GM19023 (cell line): ENCODE measurements at regions not wholly inside any gene's neighbourhood (a gene's known extent, or its start where the extent isn't known, plus 50 kb on each side); places are given as distances from the start of the nearest gene placed in this dataset.
"Not testable (repeated sequence)": the region's sequence is repeated elsewhere in the genome, so short reads cannot be mapped to it uniquely, and the experiment has no call there.

Source experiments
- ATAC-seq: cut with Tn5 transposase; IDR thresholded peaks from one replicate; pipeline ENCODE4 v1.9.1; 2021; ENCODE audit warnings: mild to moderate bottlenecking, moderate library complexity; ENCODE audit not compliant: unreplicated experiment

DNA sequence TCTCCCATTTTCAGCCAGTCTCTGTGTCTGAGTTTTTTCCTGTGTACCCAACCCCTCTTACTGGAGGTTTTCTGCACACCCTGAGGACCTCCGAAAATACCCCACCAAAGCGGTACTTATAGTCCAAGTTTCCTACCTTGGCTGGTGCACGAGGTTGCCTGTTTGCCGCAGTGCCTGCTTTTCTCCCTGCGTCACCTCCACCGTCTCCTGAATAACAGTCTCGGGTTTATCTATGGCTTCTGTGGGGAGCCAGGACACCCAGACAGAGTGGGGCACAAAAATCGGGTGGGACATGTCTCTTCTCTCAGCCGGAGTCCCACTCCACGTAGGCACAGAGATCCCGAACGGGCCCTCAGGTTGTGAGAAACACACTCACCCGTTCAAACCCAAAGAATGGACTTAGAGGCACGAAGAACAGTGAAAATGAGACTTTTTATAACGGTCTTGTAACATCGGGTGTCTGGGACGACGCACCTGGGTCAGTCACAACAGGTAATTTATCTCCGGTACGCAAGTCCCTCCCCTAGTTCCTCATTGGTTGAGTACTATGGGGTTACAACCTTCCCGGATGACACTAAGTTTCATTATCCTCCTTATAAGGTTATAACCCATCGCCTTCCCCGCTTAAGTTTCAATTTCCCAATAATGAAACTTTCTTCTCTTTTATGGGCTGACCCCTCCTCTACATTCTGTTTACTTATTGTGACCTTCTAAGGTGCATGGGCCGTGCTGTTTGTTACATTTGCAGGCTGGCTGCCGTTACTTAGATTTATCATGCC lies 970.2 kb upstream of the COX7C start:
- ATAC-seq = no peak

DNA sequence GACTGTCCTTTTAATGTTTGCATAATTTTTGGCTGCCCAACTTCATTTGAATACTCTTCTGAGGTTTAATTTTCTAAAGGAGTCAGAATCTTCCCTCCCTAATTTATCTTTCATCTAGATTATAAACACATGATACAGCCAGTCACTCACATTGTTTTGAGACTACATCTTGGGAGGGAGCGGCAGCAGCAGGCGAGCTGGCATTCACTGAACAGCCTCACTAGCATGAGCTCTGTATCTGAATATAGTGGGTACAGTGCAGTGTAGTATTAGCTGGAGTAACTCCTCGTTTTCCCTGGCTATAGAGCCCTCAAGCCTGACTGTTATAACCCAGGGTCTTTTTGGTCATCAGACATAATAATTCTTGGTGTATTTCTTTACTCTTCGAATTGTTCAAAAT lies 969.2 kb upstream of the COX7C start:
- no peak for ATAC-seq

DNA sequence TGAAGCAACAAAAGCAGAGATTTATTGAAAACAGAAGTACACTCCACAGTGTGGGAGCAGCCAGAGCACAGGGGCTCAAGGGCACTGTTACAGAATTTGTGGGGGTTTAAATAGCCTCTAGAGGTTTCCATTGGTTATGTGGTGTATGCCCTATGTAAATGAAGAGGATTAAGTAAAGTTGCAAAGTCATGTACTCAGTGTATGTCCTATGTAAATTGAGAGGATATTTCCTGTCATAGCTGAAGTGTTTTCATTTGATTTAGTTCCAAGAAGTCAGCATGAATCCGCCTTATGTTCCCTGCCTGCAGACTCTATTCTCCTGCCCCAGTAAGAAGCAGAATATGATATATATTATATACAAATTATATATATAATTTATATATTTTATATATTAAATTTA lies 966.0 kb upstream of the COX7C start:
- ATAC-seq = no peak

DNA sequence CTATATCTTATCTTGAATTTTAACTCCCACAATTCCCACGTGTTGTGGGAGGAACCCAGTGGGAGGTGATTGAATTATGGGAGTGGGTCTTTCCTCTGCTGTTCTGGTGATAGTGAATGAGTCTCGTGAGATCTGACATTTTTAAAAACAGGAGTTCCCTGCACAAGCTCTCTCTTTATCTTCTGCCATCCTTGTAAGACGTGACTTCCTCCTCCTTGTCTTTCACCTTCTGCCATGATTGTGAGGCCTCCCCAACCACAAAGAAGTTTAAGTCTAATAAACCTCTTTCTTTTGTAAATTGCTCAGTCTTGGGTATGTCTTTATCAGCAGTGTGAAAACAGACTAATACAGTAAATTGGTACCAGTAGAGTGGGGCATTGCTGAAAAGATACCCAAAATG lies 963.6 kb upstream of the COX7C start:
- ATAC-seq = not testable (repeated sequence)

DNA sequence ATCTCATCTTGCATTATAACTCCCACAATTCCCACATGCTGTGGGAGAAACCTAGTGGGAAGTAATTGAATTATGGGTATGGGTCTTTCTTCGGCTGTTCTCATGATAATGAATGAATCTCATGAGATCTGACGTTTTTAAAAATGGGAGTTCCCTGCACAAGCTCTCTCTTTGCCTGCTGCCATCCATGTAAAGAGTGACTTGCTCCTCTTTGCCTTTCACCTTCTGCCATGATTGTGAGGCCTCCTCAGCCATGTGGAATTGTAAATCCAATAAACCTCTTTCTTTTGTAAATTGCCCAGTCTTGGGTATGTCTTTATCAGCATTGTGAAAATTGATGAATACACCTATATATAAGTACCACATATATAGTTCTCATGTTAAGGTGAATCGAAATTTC lies 961.7 kb upstream of the COX7C start:
- ATAC-seq = no peak

DNA sequence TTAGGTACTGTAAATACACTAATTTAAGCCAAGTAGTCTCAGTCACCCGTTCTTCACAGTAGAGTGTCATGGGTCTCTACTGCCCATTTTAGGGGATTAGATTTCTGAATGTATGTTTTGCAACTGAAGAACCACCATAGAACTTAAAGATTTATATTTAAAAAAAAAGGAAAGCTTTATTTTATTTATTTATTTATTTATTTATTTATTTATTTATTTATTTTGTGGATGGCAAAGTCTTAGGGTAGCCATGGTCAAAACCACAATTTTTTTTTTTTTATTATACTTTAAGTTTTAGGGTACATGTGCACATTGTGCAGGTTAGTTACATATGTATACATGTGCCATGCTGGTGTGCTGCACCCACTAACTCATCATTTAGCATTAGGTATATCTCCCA lies 960.4 kb upstream of the COX7C start:
- not testable (repeated sequence) for ATAC-seq

DNA sequence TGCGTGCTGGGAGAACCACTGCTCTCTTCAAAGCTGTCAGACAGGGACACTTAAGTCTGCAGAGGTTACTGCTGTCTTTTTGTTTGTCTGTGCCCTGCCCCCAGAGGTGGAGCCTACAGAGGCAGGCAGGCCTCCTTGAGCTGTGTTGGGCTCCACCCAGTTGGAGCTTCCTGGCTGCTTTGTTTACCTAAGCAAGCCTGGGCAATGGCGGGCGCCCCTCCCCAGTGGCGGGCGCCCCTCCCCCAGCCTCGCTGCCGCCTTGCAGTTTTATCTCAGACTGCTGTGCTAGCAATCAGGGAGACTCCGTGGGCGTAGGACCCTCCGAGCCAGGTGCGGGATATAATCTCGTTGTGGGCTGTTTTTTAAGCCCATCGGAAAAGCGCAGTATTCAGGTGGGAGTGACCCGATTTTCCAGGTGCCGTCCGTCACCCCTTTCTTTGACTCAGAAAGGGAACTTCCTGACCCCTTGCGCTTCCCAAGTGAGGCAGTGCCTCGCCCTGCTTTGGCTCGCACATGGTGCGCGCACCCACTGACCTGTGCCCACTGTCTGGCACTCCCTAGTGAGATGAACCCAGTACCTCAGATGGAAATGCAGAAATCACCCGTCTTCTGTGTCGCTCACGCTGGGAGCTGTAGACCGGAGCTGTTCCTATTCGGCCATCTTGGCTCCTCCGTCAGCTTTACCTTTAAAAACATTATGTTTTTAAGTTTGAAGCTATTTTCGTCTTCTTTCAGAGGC lies 954.6 kb upstream of the COX7C start:
- ATAC-seq = not testable (repeated sequence)

DNA sequence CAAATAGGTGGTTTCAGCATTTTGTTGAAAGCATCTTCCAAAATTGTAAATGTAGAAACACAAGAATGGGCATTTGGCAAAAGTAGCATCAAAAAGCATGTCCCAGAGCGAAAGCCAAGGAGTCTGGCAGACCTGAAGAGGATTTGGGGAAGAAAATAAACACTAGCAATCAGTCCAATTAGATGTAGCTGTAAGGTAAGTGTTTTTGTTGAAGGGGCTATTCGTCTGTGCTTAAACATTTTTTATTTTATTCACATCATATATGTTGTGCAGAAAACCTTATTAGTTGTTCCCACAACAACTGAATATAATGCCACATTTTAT lies 954.1 kb upstream of the COX7C start:
- ATAC-seq = no peak

DNA sequence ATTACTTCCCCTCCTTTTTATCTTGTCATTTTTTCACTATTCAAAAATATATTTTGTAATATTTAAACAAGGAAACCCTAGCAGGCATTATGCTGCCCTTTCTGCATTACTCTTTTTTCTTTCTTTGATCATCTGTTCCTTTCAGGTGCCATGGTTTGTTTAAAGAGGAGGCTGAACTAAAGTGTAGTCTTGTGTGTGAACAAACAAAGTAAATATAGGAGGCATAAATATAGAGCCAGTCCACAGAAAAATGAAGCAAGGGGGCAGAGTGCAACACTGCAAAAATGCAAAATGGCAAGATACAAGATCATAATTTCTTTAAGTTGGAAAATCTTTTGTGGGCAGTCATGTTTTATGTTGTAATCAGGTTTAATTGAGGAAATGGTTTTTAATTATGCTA lies 947.3 kb upstream of the COX7C start:
- no peak for ATAC-seq

DNA sequence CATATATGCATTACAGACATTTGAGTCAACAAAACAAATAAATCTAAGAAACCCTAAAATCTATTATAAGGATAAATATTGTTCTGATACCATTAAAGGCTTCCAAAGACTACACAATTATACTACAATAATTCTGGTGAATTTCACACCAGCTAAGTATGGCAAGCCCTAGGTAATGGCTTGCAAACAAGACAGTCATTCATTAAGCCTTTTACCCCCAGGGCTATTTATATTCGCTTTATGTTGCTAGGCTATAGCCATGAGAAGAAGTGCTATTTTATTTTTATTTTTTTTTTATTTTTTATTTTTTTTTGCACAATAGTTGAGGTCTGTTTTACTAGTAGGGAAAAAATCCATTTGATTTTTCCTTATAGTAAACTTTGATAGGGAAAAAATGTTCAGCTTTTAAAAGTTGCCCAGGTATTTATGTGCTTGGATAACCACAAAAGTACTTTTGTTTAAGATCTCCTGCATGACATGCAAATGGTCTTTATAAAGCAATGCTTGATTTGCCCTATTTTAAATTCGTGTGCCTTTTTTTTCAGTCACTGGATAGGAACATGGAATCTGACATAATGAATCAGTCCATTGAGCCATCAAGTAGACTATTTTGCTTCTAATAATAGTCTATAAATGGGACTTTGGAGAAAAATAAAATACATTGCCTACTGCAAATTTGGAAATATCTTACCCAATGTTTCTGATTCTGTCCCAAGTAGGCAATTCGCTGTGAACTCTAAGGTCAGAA lies 946.3 kb upstream of the COX7C start:
- ATAC-seq = no peak

DNA sequence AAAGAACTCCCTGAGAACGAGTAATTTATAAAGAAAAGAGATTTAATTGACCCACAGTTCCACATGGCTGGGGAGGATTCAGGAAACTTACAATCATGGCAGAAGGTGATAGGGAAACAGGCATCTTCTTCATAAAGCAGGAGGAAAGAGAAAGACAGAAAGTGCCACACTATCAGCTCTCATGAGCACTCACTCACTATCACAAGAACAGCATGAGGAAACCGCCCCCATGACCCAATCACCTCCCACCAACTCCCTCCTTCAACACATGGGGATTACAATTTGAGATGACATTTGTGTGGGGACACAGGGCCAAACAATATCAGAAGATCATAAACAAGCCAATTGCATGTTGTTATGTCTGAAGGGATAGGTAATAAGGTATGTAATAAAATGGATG lies 935.9 kb upstream of the COX7C start:
- ATAC-seq = no peak

DNA sequence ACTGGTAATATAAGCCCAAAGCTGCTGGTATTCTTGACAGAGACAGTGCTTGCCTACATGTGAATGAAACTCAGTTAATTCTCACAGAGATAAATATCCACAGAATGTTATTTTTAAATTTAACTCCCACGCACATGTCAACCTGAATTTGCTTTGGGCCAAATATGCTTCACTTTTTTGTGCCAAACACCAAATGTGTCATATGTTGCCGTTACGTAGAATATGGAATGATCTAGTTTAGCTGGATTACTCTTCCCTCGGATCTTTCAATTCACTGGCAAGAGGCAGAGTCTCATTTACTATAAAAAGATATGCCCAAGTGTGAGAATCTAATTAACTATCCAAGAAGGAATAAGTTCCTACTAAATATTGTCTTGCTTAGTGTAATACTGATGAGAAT lies 933.4 kb upstream of the COX7C start:
- no peak for ATAC-seq

DNA sequence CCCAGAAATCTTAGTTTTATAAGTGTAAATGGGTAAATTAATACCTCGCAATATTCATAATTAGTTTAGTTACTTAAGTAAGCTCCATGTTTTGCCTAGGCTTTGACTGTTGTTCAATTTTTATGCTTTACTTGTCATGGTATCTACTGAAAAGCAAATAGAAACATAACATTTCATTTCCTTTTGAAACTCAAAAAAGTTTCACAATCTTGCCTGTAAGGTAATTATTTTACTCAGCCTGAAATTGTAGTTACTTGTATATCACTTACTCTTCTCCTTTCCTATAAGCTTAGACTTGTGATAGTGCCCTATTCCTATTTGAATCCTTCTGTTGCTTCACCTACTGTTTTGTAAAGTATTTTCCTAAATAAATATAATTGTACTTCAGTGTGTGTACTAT lies 914.4 kb upstream of the COX7C start:
- ATAC-seq = no peak

DNA sequence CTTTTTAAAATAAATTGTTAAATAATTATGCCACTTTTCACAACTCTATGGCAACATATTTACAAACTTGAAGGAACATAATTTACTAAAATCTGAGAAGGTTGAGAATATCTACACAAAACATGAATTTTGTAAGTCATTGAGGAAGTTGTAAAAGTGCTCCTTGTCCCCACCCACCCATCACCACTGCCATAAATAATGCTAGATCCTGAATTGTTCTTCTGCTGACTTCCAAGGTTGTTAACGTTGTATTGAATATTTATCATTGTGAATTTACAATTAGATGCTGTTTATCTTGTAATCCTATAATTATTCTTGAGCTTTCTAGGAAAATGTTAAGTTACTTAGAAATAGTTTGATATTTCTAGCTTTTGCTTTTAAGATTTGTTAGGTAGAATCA lies 908.0 kb upstream of the COX7C start:
- no peak for ATAC-seq

DNA sequence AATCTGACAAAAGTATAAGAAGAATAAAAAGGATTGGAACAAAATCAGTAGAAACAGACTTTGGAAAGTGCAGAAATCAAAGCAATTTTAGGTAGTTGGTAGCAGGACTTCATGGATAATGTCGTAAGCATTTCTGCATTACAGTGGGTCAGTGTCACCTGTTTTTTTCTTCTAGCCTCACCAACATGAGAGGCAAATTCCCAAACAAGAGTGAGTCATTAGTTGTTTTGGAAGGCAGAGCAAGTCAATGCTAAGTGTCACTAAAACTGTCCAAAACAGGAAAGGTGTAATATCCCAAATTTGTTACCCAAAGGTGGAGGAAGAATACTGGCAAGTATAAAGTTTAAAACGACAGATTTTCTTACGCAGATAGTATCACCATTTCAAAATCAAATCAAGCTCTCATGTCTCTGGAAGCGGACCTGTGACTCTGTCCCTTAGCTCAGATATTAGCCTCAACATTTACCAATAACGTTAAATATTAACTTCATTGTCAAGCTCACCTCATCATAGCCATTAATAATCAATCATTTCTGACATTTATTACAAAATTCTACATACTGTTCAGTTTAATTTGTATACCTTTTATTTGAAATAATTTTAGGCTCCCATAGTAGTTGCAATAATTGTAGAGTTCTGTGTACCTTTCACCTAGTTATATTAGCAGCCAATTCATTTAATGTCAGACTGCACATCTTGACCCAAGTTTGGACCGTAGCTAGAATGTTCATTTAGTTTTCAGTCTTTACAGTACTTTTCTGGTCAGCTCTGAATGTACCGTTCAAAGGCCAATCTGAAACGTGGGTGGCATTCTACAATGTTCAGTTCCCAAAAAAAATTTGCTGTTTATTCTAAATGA lies 901.2 kb upstream of the COX7C start:
- no peak for ATAC-seq

DNA sequence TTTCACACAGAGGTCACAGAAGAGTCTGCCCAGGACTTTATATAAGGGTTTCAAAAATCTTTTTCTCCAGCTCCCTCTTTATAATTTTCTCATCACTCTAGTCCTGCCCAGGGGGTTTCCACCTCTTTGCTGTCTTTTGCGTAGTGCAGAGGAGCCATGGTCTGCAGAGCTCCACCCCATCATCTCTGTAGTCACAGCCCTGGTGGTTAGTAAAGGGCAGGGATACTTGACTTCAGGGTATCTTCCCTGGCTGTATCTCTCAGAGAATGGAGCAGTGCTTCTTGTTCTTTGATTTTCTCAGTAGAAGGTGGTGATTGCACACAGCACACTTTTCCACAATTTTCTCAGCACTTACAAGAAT lies 900.6 kb upstream of the COX7C start:
- no peak for ATAC-seq

DNA sequence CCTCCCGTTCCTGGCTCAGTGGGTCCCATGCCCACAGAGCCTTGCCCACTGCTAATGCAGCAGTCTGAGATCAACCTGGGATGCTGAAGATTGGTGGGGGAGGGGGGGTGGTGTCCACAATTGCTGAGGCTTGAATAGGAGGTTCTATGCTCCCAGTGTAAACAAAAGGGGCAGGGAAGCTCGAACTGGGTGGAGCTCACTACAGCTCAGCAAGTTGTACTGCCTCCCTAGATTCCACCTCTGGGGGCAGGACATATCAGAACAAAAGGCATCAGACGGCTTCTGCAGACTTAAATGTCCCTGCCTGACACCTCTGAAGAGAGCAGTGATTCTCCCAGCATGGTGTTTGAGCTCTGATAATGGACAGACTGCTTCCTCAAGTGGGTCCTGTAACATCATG lies 885.6 kb upstream of the COX7C start:
- no peak for ATAC-seq

DNA sequence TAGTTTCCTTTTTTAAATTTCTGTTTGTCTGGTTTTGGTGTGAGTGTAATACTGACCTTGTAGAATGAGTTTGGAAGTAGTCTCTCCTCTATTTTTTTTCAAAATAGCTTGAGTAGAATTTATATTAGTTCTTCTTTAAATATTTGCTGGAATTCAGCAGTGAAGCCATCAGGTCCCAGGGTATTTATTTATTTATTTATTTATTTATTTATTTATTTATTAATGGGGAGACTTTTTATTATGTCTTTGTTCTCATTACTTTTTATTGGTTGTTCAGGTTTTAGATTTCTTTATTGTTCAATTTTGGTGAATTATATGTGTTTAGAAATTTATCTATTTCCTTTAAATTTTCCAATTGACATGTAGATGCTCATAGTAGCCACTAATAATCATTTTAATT lies 875.8 kb upstream of the COX7C start:
- no peak for ATAC-seq

DNA sequence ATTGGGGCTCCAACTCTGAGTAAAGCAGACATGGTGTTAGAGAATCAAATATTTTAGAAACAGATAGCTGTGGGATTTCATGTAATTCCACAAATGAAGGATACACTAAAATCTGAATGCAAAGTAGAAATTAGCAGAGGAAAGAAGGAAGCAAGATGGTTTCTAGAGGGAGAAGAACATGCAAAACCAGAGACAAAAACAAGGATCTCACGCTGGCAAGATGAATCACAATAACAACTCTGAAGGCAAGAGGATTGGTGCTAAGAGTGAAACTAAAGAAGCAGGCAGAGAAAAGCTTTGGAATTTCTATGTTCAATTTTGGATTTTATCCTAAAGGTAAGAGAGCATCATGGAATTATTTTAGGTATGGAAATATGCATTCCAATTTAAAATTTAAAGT lies 857.2 kb upstream of the COX7C start:
- ATAC-seq = no peak

DNA sequence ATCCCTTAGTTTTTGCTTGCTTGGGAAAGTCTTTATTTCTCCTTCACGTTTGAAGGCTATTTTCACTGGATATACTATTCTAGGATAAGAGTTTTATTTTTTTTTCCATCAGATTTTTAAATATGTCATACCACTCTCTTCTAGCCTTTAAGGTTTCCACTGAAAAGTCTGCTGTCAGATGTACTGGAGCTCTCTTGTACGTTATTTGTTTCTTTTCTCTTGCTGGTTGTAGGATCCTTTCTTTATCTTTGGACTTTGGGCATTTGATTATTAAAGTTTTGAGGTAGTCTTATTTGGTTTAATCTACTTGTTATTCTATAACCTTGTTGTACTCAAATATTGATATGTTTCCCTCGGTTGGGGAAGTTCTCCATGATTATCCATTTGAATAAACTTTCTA lies 848.4 kb upstream of the COX7C start:
- no peak for ATAC-seq

DNA sequence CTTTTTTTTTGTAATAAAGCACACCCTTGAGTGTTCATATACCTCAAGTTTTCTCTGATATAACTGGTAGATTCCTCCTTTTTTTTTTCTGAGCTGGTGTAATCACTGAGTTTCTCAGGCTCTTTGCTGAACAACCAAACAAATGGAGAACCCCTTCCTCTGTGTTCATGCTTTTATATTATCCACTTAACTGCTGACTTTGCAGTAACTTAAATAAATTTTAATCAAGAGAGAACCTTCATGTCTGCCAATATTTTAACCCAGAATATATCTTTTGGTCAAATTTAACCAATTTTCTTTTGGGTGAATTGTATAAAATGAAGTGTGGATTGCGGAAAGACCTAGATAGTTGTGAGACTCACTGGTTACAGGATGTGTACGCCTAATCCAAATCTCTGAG lies 833.0 kb upstream of the COX7C start:
- no peak for ATAC-seq
